A549 (cell line): ENCODE measurements at regions not wholly inside any gene's neighbourhood (a gene's known extent, or its start where the extent isn't known, plus 50 kb on each side); places are given as distances from the start of the nearest gene placed in this dataset.

Experiments used
- ATAC-seq, 2 experiments: fragments of 200-7000 bp in 1 of 2; fragments of >200 bp in 1 of 2; cut with Nextera tagmentation in 1 of 2; cut with Tn5 transposase in 1 of 2; 3 replicates each; pipeline versions ENCODE4 v1.8.0 to v1.9.1; 2018 to 2020; ENCODE audit warnings: mild to moderate bottlenecking in 1 of 2, moderate library complexity in 1 of 2
- CTCF ChIA-PET: fragments of 300-600 bp; sonication (Branson Sonifier 250); formaldehyde crosslinking; extraction: SDS; loops from one replicate; lab custom pipeline; 2021; ENCODE audit warnings: antibody characterized with exemption, inconsistent platforms; lab: Yijun Ruan, JAX
- POLR2A ChIA-PET: fragments of 350-600 bp; formaldehyde crosslinking; extraction: SDS; loops from one replicate; lab custom pipeline; 2021; ENCODE audit warnings: antibody characterized with exemption, inconsistent platforms; lab: Yijun Ruan, JAX
- DNase-seq, 2 experiments: peaks; one replicate each; pipeline versions ENCODE4 v3.0.0 to v3.0.0-alpha.2; 2011 to 2016; ENCODE audit warnings: low read depth in 1 of 2, low spot score in 1 of 2
- FAIRE-seq: peaks from 2 replicates; lab custom pipeline; 2011; peaks lifted over from hg19 to GRCh38; lab: Jason Lieb, UNC
- H3K27ac ChIP-seq, 2 experiments: fragments of >200 bp; sonication (Bioruptor Twin); formaldehyde crosslinking; 3 replicates each; pipeline ENCODE4 v1.5.1; 2016 to 2017
- H3K4me1 ChIP-seq: fragments of >200 bp; sonication (Bioruptor Twin); formaldehyde crosslinking; 3 replicates; pipeline ENCODE4 v1.6.1; 2016
- H3K4me2 ChIP-seq: fragments of >200 bp; sonication (Bioruptor Twin); formaldehyde crosslinking; 3 replicates; pipeline ENCODE4 v1.6.1; 2016
- H3K4me3 ChIP-seq: fragments of >200 bp; sonication (Bioruptor Twin); formaldehyde crosslinking; 3 replicates; pipeline ENCODE4 v1.5.1; 2016
- H3K9me3 ChIP-seq: fragments of >200 bp; sonication (Bioruptor Twin); formaldehyde crosslinking; 3 replicates; pipeline ENCODE4 v1.6.1; 2016
- EP300 ChIP-seq, 2 experiments: fragments of >200 bp; sonication (Bioruptor Twin); formaldehyde crosslinking; IDR thresholded peaks; 2 replicates in 1 of 2; 3 replicates in 1 of 2; pipeline ENCODE4 v1.6.1; 2016 to 2017
- FOXS1 ChIP-seq: fragments of 250-450 bp; sonication (Bioruptor Pico); IDR thresholded peaks from 2 replicates; pipeline ENCODE4 v1.5.0; 2020; ENCODE audit warnings: mild to moderate bottlenecking, moderate library complexity
- GATA3 ChIP-seq: IDR thresholded peaks from 2 replicates; pipeline ENCODE4 v1.6.1; 2012; ENCODE audit warnings: borderline replicate concordance
- HOXA7 ChIP-seq: fragments of 250-450 bp; sonication (Bioruptor Pico); IDR thresholded peaks from 2 replicates; pipeline ENCODE4 v1.5.0; 2020; ENCODE audit warnings: mild to moderate bottlenecking, moderate library complexity
- MAFK ChIP-seq: fragments of 450-650 bp; IDR thresholded peaks from 2 replicates; pipeline ENCODE4 v1.6.1; 2014; ENCODE audit not compliant: partially characterized antibody
- NPAS2 ChIP-seq: fragments of 250-450 bp; sonication (Bioruptor Pico); IDR thresholded peaks from 2 replicates; pipeline ENCODE4 v1.8.0; 2022; ENCODE audit warnings: mild to moderate bottlenecking, moderate library complexity, borderline replicate concordance
- NR3C1 ChIP-seq: fragments of >200 bp; sonication (Bioruptor Twin); formaldehyde crosslinking; IDR thresholded peaks from 3 replicates; pipeline ENCODE4 v1.6.1; 2017
- RARB ChIP-seq: fragments of 250-450 bp; sonication (Bioruptor Pico); IDR thresholded peaks from 2 replicates; pipeline ENCODE4 v1.8.0; 2021; ENCODE audit warnings: mild to moderate bottlenecking, moderate library complexity
- RFX5 ChIP-seq: fragments of 450-650 bp; IDR thresholded peaks from 2 replicates; pipeline ENCODE4 v1.7.1; 2014; ENCODE audit warnings: antibody characterized with exemption, mild to moderate bottlenecking, moderate library complexity
- SMC3 ChIP-seq: fragments of >200 bp; sonication (Bioruptor Twin); formaldehyde crosslinking; IDR thresholded peaks from 3 replicates; pipeline ENCODE4 v1.6.1; 2018; ENCODE audit warnings: inconsistent platforms
- SREBF2 ChIP-seq: fragments of 450-650 bp; IDR thresholded peaks from 2 replicates; pipeline ENCODE4 v1.6.1; 2014; ENCODE audit warnings: mild to moderate bottlenecking, moderate library complexity
- USF2 ChIP-seq: fragments of 450-650 bp; IDR thresholded peaks from 2 replicates; pipeline ENCODE4 v1.6.1; 2014; ENCODE audit warnings: antibody characterized with exemption
- ZSCAN20 ChIP-seq: fragments of 250-450 bp; sonication (Bioruptor Pico); IDR thresholded peaks from 2 replicates; pipeline ENCODE4 v1.8.0; 2022; ENCODE audit warnings: mild to moderate bottlenecking, moderate library complexity
- WGBS: methylation state at CpG from one replicate; pipeline ENCODE4 v1.1.6; 2017; ENCODE audit errors: missing lambda C conversion rate; 5-methylcytosine and 5-hydroxymethylcytosine counted together
- TF ChIP-seq, protein P1 (sequence below): fragments of >200 bp; sonication (Bioruptor Twin); formaldehyde crosslinking; IDR thresholded peaks from 3 replicates; pipeline ENCODE4 v1.6.1; 2016
- TF ChIP-seq, protein P2 (sequence below): fragments of 200-600 bp; sonication (generic); IDR thresholded peaks from 2 replicates; pipeline ENCODE4 v1.6.1; 2016; ENCODE audit warnings: antibody characterized with exemption, mild to moderate bottlenecking, moderate library complexity
- TF ChIP-seq, protein P3 (sequence below): fragments of 250-450 bp; sonication (Bioruptor Pico); IDR thresholded peaks from 2 replicates; pipeline ENCODE4 v1.5.0; 2020; ENCODE audit warnings: low read depth, mild to moderate bottlenecking, moderate library complexity

DNA sequence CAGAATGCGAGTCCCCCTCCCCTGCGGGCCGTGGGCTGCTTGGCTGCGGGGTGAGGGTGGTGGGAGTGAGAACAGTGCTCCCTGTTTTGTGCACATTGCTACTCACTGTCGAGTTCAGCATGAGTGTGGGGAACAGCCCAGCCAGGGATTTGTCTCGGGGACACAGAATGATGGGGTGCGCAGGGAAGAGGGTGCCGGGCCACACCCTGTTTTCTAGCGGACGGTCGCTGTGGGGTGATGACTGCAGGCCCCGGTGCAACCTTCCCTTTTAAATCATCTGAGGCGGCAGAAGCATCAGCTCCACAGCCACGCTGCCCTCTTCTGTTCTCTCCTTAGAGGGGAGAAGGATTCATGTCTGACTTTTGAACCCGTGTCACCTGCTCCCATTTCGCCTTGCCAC is 1051.2 kb downstream of the TBC1D22A start:
- WGBS, result 54% methylated on average over 15 of the region's 16 CpGs
- Histone ChIP-seq H3K27ac (no peak overlapping the region), H3K4me1 (no peaks in the 10 kb centered on the region), H3K4me3 (no peak overlapping the region), H3K4me2 (no peak overlapping the region), H3K9me3 (no peaks in the 10 kb centered on the region; the same call in 2 of the 3 replicates)
- no peak for FAIRE-seq
- no peak for ATAC-seq
- ChIA-PET POLR2A (no interaction called here), CTCF (no interaction called here)
- no peak for TF ChIP-seq HOXA7 (CRISPR knock-in tag)
- no peak for TF ChIP-seq EP300 (IDR thresholded peaks at IDR 0.05)
- TF ChIP-seq, protein P1, sequence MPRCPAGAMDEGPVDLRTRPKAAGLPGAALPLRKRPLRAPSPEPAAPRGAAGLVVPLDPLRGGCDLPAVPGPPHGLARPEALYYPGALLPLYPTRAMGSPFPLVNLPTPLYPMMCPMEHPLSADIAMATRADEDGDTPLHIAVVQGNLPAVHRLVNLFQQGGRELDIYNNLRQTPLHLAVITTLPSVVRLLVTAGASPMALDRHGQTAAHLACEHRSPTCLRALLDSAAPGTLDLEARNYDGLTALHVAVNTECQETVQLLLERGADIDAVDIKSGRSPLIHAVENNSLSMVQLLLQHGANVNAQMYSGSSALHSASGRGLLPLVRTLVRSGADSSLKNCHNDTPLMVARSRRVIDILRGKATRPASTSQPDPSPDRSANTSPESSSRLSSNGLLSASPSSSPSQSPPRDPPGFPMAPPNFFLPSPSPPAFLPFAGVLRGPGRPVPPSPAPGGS, result no peak
- no peak for TF ChIP-seq GATA3
- TF ChIP-seq ZSCAN20 (CRISPR knock-in tag), result no peak
- no peak for TF ChIP-seq NR3C1
- no peak for TF ChIP-seq MAFK
- no peak for TF ChIP-seq SREBF2
- TF ChIP-seq, protein P2, sequence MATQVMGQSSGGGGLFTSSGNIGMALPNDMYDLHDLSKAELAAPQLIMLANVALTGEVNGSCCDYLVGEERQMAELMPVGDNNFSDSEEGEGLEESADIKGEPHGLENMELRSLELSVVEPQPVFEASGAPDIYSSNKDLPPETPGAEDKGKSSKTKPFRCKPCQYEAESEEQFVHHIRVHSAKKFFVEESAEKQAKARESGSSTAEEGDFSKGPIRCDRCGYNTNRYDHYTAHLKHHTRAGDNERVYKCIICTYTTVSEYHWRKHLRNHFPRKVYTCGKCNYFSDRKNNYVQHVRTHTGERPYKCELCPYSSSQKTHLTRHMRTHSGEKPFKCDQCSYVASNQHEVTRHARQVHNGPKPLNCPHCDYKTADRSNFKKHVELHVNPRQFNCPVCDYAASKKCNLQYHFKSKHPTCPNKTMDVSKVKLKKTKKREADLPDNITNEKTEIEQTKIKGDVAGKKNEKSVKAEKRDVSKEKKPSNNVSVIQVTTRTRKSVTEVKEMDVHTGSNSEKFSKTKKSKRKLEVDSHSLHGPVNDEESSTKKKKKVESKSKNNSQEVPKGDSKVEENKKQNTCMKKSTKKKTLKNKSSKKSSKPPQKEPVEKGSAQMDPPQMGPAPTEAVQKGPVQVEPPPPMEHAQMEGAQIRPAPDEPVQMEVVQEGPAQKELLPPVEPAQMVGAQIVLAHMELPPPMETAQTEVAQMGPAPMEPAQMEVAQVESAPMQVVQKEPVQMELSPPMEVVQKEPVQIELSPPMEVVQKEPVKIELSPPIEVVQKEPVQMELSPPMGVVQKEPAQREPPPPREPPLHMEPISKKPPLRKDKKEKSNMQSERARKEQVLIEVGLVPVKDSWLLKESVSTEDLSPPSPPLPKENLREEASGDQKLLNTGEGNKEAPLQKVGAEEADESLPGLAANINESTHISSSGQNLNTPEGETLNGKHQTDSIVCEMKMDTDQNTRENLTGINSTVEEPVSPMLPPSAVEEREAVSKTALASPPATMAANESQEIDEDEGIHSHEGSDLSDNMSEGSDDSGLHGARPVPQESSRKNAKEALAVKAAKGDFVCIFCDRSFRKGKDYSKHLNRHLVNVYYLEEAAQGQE, result no peak
- no peak for TF ChIP-seq NPAS2 (CRISPR knock-in tag)
- no peak for TF ChIP-seq FOXS1
- TF ChIP-seq, protein P3, sequence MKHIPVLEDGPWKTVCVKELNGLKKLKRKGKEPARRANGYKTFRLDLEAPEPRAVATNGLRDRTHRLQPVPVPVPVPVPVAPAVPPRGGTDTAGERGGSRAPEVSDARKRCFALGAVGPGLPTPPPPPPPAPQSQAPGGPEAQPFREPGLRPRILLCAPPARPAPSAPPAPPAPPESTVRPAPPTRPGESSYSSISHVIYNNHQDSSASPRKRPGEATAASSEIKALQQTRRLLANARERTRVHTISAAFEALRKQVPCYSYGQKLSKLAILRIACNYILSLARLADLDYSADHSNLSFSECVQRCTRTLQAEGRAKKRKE (CRISPR knock-in tag), result no peak
- no peak for TF ChIP-seq RARB (CRISPR knock-in tag)
- TF ChIP-seq RFX5, result no peak
- TF ChIP-seq USF2, result no peak
- TF ChIP-seq SMC3, result no peak
- no peak for DNase-seq

GRCh38 chr22:47811971-47812370 is 1049.5 kb downstream of the TBC1D22A start:
- Histone ChIP-seq H3K4me2 (no peak overlapping the region), H3K4me3 (no peak overlapping the region), H3K9me3 (no peaks in the 10 kb centered on the region)
- WGBS, result 57% methylated on average over 6 of the region's 7 CpGs
- DNase-seq, result no peak
- ATAC-seq, result no peak
- FAIRE-seq, result no peak
- CTCF ChIA-PET, result no interaction called here
- TF ChIP-seq RARB (CRISPR knock-in tag), result no peak
- TF ChIP-seq, all 56 proteins: peak for 0
- POLR2A ChIA-PET, result no interaction called here
- no peak overlapping the region for H3K27ac ChIP-seq
- no peaks in the 10 kb centered on the region for H3K4me1 ChIP-seq
